Keratinocyte (primary cell): ENCODE measurements at regions not wholly inside any gene's neighbourhood (a gene's known extent, or its start where the extent isn't known, plus 50 kb on each side); places are given as distances from the start of the nearest gene placed in this dataset.
A peak's percentile ranks its signal among the peaks of the same experiment; 100 is the strongest.

Source experiments
- DNase-seq: peaks from one replicate; pipeline ENCODE4 v3.0.0-alpha.2; 2011; ENCODE audit warnings: low read depth, missing footprints, low spot score
- FAIRE-seq: peaks from 2 replicates; lab custom pipeline; 2011; peaks lifted over from hg19 to GRCh38; lab: Jason Lieb, UNC
- H2AFZ ChIP-seq: 2 replicates; pipeline ENCODE4 v1.6.0; 2012; ENCODE audit warnings: low read length, control low read depth, inconsistent platforms; ENCODE audit not compliant: control insufficient read depth
- H3K27ac ChIP-seq: 2 replicates; pipeline ENCODE4 v1.5.1; 2011; ENCODE audit warnings: low read length; ENCODE audit not compliant: control insufficient read depth, insufficient read depth
- H3K27me3 ChIP-seq: 3 replicates; pipeline ENCODE4 v1.6.0; 2011; ENCODE audit warnings: low read length; ENCODE audit not compliant: control insufficient read depth, insufficient read depth; ENCODE audit errors: extremely low read depth
- H3K36me3 ChIP-seq, 2 experiments: 2 replicates in 1 of 2; 3 replicates in 1 of 2; pipeline ENCODE4 v1.5.1; 2011; ENCODE audit warnings: low read length in 2 of 2, mild to moderate bottlenecking in 1 of 2; ENCODE audit not compliant: control insufficient read depth in 2 of 2, insufficient read depth in 2 of 2; ENCODE audit errors: extremely low read depth in 1 of 2
- H3K4me1 ChIP-seq: 3 replicates; pipeline ENCODE4 v1.5.1; 2011; ENCODE audit warnings: low read length; ENCODE audit not compliant: control insufficient read depth, insufficient read depth; ENCODE audit errors: extremely low read depth
- H3K4me2 ChIP-seq: 3 replicates; pipeline ENCODE4 v1.6.0; 2011; ENCODE audit warnings: low read depth, low read length; ENCODE audit not compliant: control insufficient read depth, insufficient read depth; ENCODE audit errors: extremely low read depth
- H3K4me3 ChIP-seq, 3 experiments: fragments of 200-600 bp in 1 of 3; sonication (generic) in 1 of 3; 2 replicates in 2 of 3; 3 replicates in 1 of 3; pipeline ENCODE4 v1.5.1; 2011 to 2016; ENCODE audit warnings: low read length in 3 of 3, mild to moderate bottlenecking in 3 of 3, control low read depth in 2 of 3, inconsistent platforms in 1 of 3, low read depth in 1 of 3, mixed read lengths in 1 of 3, mixed run types in 1 of 3, moderate library complexity in 1 of 3; ENCODE audit not compliant: control insufficient read depth in 2 of 3, insufficient read depth in 2 of 3; ENCODE audit errors: extremely low read depth in 1 of 3
- H3K79me2 ChIP-seq: 2 replicates; pipeline ENCODE4 v1.6.0; 2012; ENCODE audit warnings: low read length; ENCODE audit not compliant: control insufficient read depth, insufficient read depth
- H3K9ac ChIP-seq: 3 replicates; pipeline ENCODE4 v1.6.0; 2011; ENCODE audit warnings: low read length; ENCODE audit not compliant: control insufficient read depth, insufficient read depth; ENCODE audit errors: extremely low read depth
- H3K9me1 ChIP-seq: 3 replicates; pipeline ENCODE4 v1.6.0; 2011; ENCODE audit warnings: low read length; ENCODE audit not compliant: control insufficient read depth, insufficient read depth; ENCODE audit errors: extremely low read depth
- H3K9me3 ChIP-seq: 2 replicates; pipeline ENCODE4 v1.5.1; 2012; ENCODE audit warnings: low read depth, low read length; ENCODE audit not compliant: control insufficient read depth
- H4K20me1 ChIP-seq: 3 replicates; pipeline ENCODE4 v1.6.0; 2011; ENCODE audit warnings: low read length; ENCODE audit not compliant: control insufficient read depth, insufficient read depth; ENCODE audit errors: extremely low read depth
- EZH2 ChIP-seq: IDR thresholded peaks from one replicate; pipeline ENCODE4 v1.6.1; 2012; ENCODE audit warnings: inconsistent platforms, mild to moderate bottlenecking, low read length, moderate library complexity
- dilution Hi-C: fragments of 300-500 bp; cut with MboI; formaldehyde crosslinking; loops from one replicate; pipeline ENCODE4 v1.7.0; 2020; ENCODE audit warnings: low sequenced_read_pairs; ENCODE audit not compliant: extremely low pct_ligation_motif_present
- TF ChIP-seq, protein P1 (sequence below), 3 experiments: IDR thresholded peaks in 1 of 3; conservative IDR thresholded peaks in 1 of 3; optimal IDR thresholded peaks in 1 of 3; 2 replicates in 2 of 3; 3 replicates in 1 of 3; pipeline versions ENCODE3 to v1.5.1; 2011; ENCODE audit warnings: low read length in 3 of 3, mild to moderate bottlenecking in 3 of 3, moderate library complexity in 2 of 3, control low read depth in 1 of 3, inconsistent platforms in 1 of 3; ENCODE audit not compliant: insufficient read depth in 2 of 3; ENCODE audit errors: extremely low read depth in 1 of 3

DNA sequence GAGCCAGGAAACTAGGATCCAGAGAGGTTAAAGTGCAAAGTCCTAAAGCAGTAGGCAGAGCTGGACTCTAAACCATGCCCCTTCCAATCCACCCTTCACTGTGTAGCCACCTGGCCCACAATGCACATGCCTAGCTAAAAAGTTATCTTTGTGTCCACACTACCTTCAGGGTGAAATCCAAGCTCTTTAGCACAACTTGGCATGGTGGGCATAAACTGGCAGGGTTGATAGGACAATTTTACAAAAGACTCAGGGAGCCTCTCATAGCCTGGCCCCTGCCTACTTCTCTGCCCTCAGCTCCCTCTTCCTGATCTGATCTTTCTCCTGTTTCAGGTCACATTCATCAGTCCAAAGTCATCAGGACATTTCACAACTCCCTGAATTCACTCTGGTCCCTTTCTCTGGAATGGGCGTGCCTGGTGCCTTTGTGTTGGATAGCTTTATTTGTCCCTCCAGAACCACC lies 513.9 kb downstream of the OMA1 start:
- H3K27me3 ChIP-seq, result peaks cover 5% of the 10 kb centered on the region
- H3K9me1 ChIP-seq, result no peaks in the 10 kb centered on the region
- H3K4me3 ChIP-seq, result no peak overlapping the region
- no peaks in the 10 kb centered on the region for H4K20me1 ChIP-seq
- H3K36me3 ChIP-seq, result no peaks in the 10 kb centered on the region
- H2AFZ ChIP-seq, result no peak overlapping the region
- no peak overlapping the region for H3K27ac ChIP-seq
- no peaks in the 10 kb centered on the region for H3K4me1 ChIP-seq
- H3K9ac ChIP-seq, result no peak overlapping the region
- no peak for TF ChIP-seq EZH2
- TF ChIP-seq, protein P1, sequence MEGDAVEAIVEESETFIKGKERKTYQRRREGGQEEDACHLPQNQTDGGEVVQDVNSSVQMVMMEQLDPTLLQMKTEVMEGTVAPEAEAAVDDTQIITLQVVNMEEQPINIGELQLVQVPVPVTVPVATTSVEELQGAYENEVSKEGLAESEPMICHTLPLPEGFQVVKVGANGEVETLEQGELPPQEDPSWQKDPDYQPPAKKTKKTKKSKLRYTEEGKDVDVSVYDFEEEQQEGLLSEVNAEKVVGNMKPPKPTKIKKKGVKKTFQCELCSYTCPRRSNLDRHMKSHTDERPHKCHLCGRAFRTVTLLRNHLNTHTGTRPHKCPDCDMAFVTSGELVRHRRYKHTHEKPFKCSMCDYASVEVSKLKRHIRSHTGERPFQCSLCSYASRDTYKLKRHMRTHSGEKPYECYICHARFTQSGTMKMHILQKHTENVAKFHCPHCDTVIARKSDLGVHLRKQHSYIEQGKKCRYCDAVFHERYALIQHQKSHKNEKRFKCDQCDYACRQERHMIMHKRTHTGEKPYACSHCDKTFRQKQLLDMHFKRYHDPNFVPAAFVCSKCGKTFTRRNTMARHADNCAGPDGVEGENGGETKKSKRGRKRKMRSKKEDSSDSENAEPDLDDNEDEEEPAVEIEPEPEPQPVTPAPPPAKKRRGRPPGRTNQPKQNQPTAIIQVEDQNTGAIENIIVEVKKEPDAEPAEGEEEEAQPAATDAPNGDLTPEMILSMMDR (optimal IDR thresholded peaks at IDR 0.05 in 1 of 3, IDR thresholded peaks at IDR 0.05 in 1 of 3, conservative IDR thresholded peaks at IDR 0.05 in 1 of 3; ENCODE audit: extremely low read depth in 1 of 3, insufficient read depth in 2 of 3, low read length in 3 of 3), result no peak
- no peak for DNase-seq
- dilution Hi-C loops, result no loop called here
- H3K9me3 ChIP-seq, result no peaks in the 10 kb centered on the region
- peak; percentile 26 for FAIRE-seq
- H3K4me2 ChIP-seq, result no peak overlapping the region
- no peaks in the 10 kb centered on the region for H3K79me2 ChIP-seq

GRCh38 chr1:58031416-58031815 lies 515.1 kb downstream of the OMA1 start:
- no peak overlapping the region for H3K9ac ChIP-seq
- dilution Hi-C loops, result no loop called here
- H3K27ac ChIP-seq, result no peak overlapping the region
- H3K4me3 ChIP-seq, result no peak overlapping the region
- FAIRE-seq (no peak), DNase-seq (no peak)
- H2AFZ ChIP-seq, result no peak overlapping the region
- H3K79me2 ChIP-seq, result no peaks in the 10 kb centered on the region
- H4K20me1 ChIP-seq, result no peaks in the 10 kb centered on the region
- H3K27me3 ChIP-seq, result no peaks in the 10 kb centered on the region
- TF ChIP-seq EZH2, result no peak
- TF ChIP-seq, protein P1 (optimal IDR thresholded peaks at IDR 0.05 in 1 of 3, IDR thresholded peaks at IDR 0.05 in 1 of 3, conservative IDR thresholded peaks at IDR 0.05 in 1 of 3; ENCODE audit: extremely low read depth in 1 of 3, insufficient read depth in 2 of 3, low read length in 3 of 3), result no peak
- no peaks in the 10 kb centered on the region for H3K9me1 ChIP-seq
- no peaks in the 10 kb centered on the region for H3K36me3 ChIP-seq
- H3K4me2 ChIP-seq, result no peak overlapping the region
- no peaks in the 10 kb centered on the region for H3K4me1 ChIP-seq
- no peaks in the 10 kb centered on the region for H3K9me3 ChIP-seq
